PFSK-1 (cell line): ENCODE measurements at regions not wholly inside any gene's neighbourhood (a gene's known extent, or its start where the extent isn't known, plus 50 kb on each side); places are given as distances from the start of the nearest gene placed in this dataset.

Experiments
- FOXP2 ChIP-seq: optimal IDR thresholded peaks from 2 replicates; pipeline ENCODE3; 2011; ENCODE audit warnings: borderline replicate concordance, control low read depth, inconsistent platforms; ENCODE audit not compliant: insufficient read depth; ENCODE audit errors: extremely low read length, extremely low read depth
- POLR2AphosphoS5 ChIP-seq: IDR thresholded peaks from 2 replicates; pipeline ENCODE4 v1.6.1; 2012; ENCODE audit warnings: low read depth, mild to moderate bottlenecking, control low read depth, low read length, moderate library complexity
- REST ChIP-seq, 2 experiments: IDR thresholded peaks; 2 replicates each; pipeline versions ENCODE4 v1.6.1 to v1.8.0; 2011 to 2012; ENCODE audit warnings: low read depth in 2 of 2, low read length in 2 of 2, control low read depth in 1 of 2, inconsistent platforms in 1 of 2, mild to moderate bottlenecking in 1 of 2, moderate library complexity in 1 of 2; ENCODE audit not compliant: insufficient read depth in 1 of 2
- SIN3A ChIP-seq: IDR thresholded peaks from 2 replicates; pipeline ENCODE4 v1.6.1; 2012; ENCODE audit warnings: mild to moderate bottlenecking, low read length, moderate library complexity, borderline replicate concordance; ENCODE audit not compliant: insufficient read depth
- TAF1 ChIP-seq: IDR thresholded peaks from 2 replicates; pipeline ENCODE4 v1.6.1; 2012; ENCODE audit warnings: low read length, control low read depth, borderline replicate concordance; ENCODE audit not compliant: insufficient read depth

DNA sequence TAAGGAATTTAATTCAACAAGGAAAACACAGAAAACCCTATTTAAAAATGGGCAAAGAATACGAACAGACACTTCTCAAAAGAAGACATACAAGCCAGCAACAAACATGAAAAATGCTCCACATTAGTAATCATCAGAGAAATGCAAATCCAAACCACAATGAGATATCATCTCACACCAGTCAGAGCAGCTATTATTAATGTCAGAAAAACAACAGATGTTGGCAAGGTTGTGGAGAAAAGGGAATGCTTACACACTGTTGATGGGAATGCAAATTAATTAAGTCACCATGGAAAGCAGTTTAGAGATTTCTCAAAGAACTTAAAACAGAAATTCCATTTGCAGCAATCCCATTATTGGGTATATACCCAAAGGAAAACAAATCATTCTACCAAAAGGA lies 55.2 kb downstream of the GCC1 start:
- TF ChIP-seq FOXP2 (no peak), SIN3A (no peak), TAF1 (no peak), POLR2AphosphoS5 (no peak), REST (IDR thresholded peaks at IDR 0.05; ENCODE audit: insufficient read depth in 1 of 2, low read depth in 2 of 2, low read length in 2 of 2) (no peak)

- TF ChIP-seq TAF1 (no peak), REST (IDR thresholded peaks at IDR 0.05; ENCODE audit: insufficient read depth in 1 of 2, low read depth in 2 of 2, low read length in 2 of 2) (no peak), SIN3A (no peak), FOXP2 (no peak), POLR2AphosphoS5 (no peak)
Measured at GRCh38 chr7:127527561-127527960, 57.8 kb downstream of the GCC1 start.

DNA sequence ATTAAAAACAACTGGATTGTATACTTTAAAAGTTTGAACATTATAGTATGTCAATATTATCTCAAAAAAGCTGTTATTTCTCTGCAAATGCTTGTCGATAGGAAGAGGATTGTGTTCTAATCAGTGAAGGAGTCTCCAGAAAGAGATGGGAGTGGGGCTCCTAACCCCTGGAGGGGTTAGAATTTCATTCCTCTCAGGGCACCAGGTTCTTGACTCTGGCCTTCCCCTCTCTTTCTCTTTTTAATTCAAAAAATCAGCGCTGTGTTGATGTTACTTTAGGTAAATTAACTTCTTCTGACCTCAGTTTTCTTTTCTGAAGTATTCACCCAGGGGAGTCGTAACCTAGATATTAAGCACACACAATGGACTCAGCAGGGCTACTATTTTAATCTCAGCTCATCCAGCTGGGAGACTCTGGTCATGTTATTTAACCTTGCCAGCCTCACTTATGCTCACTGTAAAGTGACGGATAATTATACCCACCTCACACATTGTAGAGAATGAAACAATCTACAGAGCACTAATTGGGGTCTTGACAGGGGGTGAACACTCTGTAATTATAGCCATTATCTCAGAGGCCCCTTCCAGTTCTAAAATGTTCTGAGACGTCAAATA lies 59.4 kb downstream of the GCC1 start:
- TF ChIP-seq SIN3A (no peak), POLR2AphosphoS5 (no peak), REST (IDR thresholded peaks at IDR 0.05; ENCODE audit: insufficient read depth in 1 of 2, low read depth in 2 of 2, low read length in 2 of 2) (no peak), FOXP2 (no peak), TAF1 (no peak)

GRCh38 chr7:127516320-127516719 lies 69.1 kb downstream of the GCC1 start:
- TF ChIP-seq TAF1 (no peak), SIN3A (no peak), REST (IDR thresholded peaks at IDR 0.05; ENCODE audit: insufficient read depth in 1 of 2, low read depth in 2 of 2, low read length in 2 of 2) (no peak), POLR2AphosphoS5 (no peak), FOXP2 (no peak)
